SK-N-MC (cell line): ENCODE measurements at regions not wholly inside any gene's neighbourhood (a gene's known extent, or its start where the extent isn't known, plus 50 kb on each side); places are given as distances from the start of the nearest gene placed in this dataset.

Experiments
- EZH2 ChIP-seq: fragments of 200-600 bp; sonication (generic); IDR thresholded peaks from one replicate; pipeline ENCODE4 v1.6.1; 2017; ENCODE audit warnings: antibody characterized with exemption
- POLR2AphosphoS5 ChIP-seq: IDR thresholded peaks from 2 replicates; pipeline ENCODE4 v1.6.1; 2012; ENCODE audit warnings: mild to moderate bottlenecking, low read depth, low read length, borderline replicate concordance

DNA sequence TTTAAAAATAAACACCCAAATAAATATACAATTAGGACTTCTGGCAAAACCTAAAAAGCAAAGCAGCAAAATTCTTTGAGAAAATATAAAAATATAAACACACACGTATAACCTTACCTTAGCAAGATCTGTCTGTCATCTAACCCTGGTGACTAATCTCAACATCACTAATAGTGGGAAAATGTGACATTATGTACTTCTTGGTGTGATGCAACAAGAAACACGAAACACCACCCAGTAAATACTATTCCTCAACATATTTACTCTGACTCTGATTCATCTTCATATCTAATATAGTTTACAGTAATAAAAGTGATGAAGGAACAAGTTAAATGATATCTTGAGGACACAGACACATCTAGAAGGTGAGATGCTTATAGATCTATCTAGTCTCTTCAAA lies 332.6 kb upstream of the MANEA start:
- TF ChIP-seq POLR2AphosphoS5 (no peak), EZH2 (no peak)
